Panc1 (cell line): ENCODE measurements at regions not wholly inside any gene's neighbourhood (a gene's known extent, or its start where the extent isn't known, plus 50 kb on each side); places are given as distances from the start of the nearest gene placed in this dataset.

ENCODE experiments used
- CTCF ChIP-seq: fragments of 450-650 bp; IDR thresholded peaks from 2 replicates; pipeline ENCODE4 v1.5.1; 2017; ENCODE audit warnings: mild to moderate bottlenecking
- POLR2AphosphoS5 ChIP-seq: IDR thresholded peaks from 2 replicates; pipeline ENCODE4 v1.6.1; 2012; ENCODE audit warnings: mild to moderate bottlenecking, low read depth, low read length, moderate library complexity
- REST ChIP-seq, 2 experiments: IDR thresholded peaks; 2 replicates each; pipeline ENCODE4 v1.6.1; 2011 to 2012; ENCODE audit warnings: low read depth in 2 of 2, control low read depth in 1 of 2, low read length in 1 of 2, mild to moderate bottlenecking in 1 of 2, moderate library complexity in 1 of 2; ENCODE audit not compliant: insufficient read depth in 1 of 2

- TF ChIP-seq REST (IDR thresholded peaks at IDR 0.05; ENCODE audit: insufficient read depth in 1 of 2, low read depth in 2 of 2, low read length in 1 of 2) (no peak), CTCF (no peak), POLR2AphosphoS5 (no peak)
Measured at GRCh38 chr2:175435012-175435411, 253.5 kb upstream of the ATP5MC3 start.
